HG03342 (cell line): ENCODE measurements at regions not wholly inside any gene's neighbourhood (a gene's known extent, or its start where the extent isn't known, plus 50 kb on each side); places are given as distances from the start of the nearest gene placed in this dataset.

ENCODE experiments used
- ATAC-seq: cut with Tn5 transposase; IDR thresholded peaks from one replicate; pipeline ENCODE4 v1.9.1; 2021; ENCODE audit warnings: mild to moderate bottlenecking, moderate library complexity; ENCODE audit not compliant: unreplicated experiment

DNA sequence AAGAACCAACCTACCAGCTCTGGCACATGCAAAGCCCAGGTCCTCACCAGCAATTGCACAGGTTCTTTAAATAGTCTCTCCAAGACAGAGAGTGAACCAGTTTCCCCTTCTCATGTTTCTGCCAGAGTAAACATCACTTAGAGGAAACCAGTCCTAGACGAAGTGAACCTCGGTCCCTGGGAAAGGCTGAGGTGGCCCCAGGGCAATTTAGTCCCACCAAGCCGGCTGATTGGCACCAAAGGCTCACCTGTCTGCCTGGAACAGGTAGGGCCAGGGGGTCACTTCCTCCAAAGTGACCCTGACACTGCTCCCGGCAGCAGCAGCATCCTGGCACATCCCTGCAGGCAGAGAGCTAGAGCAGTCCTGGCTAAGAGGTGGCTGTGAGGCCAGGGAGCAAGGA lies 122.9 kb upstream of the ZNF507 start:
- ATAC-seq: no peak

DNA sequence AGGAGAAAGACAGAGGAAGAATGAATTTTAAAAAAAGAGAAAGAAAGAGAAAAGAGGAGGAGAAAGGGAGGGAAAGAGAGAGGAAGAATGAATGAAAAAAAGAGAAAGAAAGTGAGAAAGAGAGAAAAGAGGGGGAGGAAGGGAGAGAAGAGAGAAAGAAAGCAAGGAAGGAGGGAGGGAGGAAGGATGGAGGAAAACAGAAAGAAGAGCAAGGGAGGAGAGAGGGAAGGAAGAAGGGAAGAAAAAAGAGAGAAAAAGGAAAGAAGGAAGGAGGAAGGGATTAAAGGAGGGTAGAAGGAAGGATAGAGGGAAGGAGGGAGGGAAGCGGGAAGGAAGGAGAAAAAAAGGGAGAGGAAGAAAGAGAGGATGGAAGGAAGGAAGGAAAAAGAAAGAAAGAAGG lies 122.3 kb upstream of the ZNF507 start:
- no peak for ATAC-seq

DNA sequence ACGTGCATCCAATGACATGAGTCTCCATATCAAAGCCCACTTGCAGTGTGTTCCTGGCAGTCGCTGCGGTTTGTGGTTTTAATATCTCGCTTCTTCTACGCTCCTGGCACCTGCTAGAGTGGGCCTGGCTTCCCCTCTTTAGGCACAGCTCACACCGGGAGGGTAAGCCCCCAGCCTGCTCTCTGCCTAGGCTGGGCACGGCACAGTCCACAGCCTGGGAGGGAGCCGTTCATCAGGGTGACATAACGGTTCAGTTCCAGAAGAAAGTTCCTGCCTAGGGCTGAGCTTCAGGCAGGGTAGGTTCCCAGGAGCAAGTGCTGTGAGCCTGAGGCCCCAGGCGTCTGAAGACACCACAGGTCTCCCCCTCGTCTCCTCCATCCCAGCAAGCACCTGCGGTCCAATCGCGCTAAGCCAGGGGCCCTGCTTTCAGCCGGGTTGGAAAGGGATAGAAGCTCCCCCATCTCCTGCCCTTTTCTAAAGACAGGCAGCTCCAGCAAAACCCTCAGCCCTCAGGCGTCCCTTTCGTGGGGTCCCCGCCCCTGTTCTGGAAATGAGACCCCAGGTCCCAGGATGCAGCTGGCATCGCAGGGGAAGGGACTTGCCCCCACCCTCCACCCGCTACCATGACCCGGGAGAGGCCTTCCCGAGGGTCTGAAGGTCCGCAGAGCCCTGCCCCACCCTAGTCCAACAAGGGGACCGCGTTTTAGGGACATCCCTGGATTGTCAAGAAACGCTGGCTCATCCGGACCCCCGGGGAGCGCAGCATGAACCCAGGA lies 121.6 kb upstream of the ZNF507 start:
- ATAC-seq: no peak

DNA sequence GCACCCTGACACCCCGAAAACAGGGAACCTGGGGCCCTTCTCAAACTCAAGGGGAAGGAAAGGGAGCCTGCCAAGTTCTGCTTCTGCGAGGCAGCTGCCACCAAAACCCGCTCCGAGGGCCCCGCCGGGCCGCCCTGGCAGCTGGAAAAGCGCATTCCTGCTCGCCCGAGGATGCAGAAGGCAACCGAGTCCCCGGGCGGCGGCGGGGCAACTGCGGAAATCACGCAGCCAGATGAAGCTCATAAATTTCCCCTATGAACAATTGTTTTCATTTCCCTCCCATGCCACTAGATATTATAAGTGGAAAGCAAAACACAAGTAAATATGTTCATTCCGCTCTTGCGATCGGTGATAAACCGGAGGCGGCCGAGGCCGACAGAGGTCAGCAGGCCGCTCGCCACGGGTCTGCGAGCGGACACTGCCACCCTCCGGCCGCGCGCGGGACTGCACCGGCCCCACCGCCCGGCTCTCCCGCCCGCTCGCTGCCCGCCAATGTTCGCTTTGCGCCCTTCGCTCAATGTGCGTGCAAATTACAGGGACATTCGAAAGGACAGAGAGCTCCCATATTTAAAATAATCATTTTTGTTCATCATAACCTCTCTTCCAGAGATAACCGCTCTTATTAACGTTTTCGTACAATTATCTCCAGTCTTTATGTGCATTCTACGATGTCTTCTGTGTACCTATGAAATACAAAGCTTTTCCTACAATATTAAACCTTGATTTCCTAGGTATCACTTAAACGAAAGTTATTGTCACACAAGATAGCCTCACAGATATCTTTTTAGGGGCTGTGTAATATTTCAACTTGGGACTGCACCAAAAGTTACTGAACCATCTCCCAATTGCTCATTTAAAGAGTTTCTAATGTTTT lies 120.8 kb upstream of the ZNF507 start:
- peak; percentile 52 for ATAC-seq

DNA sequence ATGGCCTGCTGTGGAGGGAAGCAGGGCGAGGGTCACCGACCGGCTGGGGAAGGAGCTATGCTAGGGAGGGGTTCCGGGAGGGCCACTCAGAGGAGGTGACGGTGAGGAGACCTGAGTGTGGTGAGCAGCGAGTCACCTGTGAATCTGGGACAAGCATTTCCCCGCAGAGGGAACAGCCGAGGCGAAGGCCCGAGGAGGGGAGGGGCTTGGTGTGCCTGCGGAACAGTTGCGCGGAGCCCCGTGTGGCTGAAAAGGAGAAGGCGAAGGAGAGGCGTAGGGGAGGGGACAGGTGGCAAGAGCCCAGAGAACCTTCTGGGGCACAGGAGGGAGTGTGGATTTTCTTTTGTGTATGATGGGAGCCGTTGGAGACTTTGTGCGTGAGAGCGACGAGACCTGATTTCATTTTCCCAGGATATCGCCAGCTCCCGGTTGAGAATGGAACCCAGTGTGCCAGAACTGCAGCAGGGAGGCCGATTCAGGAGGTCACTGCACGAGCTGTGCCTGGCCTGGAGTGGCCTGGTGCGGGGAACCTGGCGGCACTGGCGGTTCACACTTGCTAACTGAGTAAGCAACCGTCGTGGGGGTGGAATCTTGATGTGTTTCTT lies 117.7 kb upstream of the ZNF507 start:
- no peak for ATAC-seq

DNA sequence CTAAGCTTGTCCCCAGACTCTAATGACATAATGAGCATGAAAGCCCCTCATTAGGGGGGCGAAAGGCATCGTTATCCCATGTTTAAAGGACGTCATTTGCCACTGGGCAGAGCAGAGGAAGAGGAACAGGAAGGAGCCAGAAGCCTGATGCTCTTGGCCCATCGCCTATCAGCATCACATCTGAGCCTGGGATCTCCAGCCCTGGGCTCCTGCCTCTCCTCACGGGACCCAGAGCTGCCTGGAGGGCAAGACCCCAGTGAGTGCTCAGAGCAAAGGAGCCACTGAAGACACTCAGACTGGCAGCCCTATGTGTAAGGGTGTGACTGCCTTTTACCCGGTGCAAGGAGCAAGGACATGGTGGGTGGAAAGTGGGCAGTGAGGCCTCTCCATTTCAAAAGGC lies 115.0 kb upstream of the ZNF507 start:
- no peak for ATAC-seq

DNA sequence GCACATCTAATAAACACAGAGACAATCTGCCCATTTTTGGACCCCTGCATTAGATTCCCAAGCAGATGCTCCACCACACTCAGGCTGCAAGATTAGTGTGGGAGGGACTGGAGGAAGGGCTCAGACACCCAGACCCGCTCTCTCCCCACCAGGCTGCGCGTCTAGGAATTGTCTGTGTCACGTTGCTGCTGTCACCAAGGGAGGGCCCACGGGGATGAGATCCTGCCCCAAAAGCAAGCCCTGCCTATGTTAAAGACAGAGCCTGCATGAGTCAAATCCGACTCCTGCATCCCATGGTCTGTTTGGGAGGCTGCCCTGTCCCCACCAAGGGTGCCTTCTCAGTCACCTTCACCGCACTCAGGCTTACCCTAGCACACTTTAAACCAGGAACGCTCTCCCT lies 114.4 kb upstream of the ZNF507 start:
- no peak for ATAC-seq

DNA sequence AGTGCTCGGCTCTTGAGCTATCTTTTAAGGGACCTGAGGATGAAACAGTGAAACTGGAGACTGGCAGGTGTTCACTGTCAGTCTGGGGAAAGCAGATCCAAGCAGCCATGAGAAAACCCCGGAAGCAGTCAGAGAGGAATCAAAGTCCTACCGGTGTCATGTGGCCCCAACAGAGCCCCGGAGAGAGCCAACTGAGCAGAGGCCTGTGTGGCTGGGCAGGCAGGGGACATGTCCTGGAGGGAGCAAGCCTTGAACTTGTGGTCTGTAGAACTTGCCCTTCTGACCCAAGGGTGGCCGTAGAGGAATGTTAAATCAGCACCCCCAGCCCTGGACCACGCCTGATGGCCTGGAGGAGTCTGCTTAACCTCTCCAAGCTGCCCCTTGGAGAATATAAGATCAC lies 113.7 kb upstream of the ZNF507 start:
- no peak for ATAC-seq

DNA sequence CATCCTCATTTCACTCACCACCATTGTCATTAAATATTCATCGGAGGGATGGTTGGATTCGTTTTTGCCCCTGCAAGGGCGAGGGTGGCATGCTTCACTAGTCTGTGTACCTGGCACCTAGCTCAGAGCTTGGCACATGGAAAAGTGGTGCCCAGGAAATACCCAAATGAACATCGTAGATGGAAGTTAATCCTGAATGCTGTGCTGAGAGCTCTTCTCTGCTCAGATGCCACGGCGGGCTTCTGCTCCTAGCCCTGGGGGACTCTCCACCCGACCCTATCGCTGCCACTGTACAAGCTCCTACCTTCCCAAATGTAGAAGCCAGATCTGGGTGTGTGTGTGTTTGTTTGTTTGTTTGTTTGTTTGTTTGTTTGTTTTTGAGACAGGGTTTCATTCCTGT lies 113.0 kb upstream of the ZNF507 start:
- ATAC-seq: no peak

DNA sequence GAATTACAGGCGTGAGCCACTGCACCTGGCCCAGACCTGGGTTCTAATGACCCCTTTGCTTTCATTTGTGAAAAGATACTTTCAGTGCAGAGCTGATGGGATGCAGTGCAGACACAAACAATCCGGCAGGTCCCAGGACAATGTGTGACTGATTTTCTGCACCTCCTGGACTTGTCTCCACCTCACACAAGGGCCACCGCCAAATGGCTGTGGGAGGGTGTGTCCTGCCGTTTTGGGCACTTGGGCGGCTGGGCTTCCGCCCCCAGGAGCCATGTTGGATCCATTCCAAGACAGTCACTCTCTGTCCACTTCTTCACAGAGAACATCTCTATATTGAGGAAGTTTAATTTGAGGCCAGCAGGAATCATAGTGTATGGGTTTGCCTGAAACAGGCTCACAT lies 112.3 kb upstream of the ZNF507 start:
- ATAC-seq: no peak

DNA sequence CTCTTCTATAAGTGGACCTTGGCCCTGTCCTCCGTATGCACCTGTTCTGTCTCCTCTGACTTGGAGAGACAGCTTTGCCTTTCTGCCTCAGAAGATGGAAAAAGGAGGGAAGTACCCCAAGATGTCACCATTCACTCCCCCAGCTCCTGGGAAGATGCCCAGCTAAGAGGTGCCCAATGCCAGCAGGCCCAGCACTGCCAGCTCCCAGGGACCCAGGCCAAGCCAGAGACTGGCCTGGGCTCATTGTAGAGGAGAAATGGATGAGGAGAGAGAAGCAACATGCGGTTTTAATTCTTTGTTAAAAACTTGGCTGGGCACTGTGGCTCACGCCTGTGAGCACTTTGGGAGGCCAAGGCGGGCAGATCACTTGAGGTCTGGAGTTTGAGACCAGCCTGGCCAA lies 111.5 kb upstream of the ZNF507 start:
- no peak for ATAC-seq

DNA sequence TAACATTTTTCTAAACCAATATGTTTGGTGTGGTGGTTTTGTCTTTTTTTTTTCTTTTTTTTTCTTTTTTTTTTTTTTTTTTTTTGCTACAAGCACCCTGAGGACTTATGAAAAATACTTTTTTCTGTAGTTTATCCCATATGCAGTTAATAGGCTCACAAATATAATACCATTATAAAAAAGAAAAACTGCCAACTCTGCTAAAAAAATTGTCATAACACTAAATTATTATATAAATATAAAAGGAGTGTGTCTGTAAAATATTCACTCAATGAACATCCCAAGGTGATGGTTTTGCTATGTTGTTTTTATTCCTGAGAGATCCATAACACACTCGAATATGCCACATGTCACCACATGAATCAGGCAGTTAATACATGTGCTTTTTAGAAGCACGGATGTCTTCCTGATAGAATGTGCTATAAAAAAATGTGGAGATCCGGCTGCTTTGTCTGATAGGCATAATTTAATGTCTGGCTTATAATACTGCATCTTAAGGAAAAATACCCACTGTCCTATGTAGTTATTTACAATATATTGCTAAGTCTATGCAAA lies 110.7 kb upstream of the ZNF507 start:
- ATAC-seq: no peak

DNA sequence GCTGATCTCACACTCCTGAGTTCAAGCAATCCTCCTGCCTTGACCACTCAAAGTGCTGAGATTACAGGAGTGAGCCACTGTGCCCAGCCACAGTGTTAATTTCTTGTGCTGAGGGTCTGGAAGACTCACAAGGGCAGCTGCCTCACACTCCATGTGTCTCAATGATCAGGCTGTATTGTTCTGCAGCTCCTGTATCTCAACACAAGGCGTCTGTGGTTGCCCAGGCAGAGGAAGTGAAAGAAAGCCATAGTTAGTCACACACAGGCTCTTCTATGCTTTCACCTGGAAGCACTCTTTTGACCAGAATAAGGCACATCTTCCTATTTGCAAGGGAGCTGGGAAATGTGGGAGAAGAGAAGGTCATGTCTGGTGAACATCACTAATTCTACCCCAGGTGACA lies 107.3 kb upstream of the ZNF507 start:
- ATAC-seq: peak; percentile 62

DNA sequence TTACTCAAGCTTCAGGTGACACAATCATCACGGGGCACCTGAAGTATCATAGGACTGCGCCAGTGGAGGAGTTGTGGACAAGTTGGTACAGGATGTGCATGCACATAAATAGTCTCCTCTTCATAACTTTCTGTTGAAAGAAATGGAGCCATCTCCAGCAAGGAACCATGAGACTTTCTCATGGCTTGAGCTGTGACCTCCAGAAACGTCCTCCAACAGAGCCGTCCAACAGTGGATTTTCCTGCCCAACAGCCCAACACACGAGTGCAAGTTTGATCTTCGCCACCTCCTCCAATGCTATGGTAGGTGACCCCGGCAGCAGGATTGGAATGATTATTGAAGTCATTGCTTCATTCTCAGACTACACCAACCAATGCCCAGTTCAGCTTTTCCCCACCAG lies 105.1 kb upstream of the ZNF507 start:
- ATAC-seq: no peak

DNA sequence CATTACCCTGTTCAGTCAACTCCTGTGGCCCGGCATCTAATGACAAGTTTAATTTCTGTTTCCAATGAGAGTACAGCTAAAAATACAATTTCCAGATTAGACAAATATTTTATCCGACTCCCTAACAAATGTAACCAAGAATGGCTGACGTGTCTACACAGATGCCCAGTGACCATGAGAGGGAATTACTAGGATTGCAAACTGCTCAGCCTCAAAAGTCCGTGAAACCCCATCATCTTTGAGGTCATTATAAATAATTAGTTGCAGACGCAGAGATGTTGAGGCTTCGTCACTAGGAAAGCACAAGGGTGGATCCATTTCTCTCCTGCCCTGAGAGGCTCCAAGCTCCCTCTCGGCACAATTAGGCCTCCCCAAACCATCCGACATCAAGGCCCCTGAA lies 104.1 kb upstream of the ZNF507 start:
- no peak for ATAC-seq

DNA sequence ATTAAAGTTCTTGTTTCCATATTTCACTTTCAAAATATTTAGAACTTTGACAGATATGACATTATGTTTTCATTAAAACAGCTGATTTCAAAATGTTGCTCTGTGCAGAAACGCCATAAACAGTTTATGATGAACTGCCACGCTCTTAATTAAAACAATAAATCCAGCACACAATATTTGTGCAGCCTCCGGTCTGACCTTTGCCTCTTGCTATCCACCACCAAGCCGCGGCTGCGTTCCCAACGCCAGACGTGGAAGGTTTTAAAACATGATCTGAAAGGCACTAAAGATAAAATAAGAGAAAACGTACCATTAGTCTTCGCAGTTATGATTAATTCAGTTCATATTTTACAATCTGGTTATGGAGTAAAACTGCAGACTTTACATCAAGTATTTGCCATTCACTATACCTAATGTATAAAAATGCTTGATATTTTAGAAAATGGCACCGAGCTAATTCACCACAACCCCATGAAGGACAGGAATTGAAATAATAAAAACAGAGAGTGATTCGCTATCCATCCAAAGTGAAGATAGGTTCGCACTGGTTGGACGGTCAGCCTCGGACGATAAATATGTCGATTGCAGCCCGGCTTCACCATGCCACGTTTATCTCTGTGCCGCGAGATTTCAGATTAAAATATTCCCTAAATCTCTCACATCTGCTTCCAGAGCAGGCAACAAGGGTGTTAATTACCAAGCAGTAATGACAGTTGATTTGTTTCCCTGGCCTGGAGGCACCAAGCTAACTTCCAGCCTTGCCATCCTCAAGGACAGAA lies 103.3 kb upstream of the ZNF507 start:
- no peak for ATAC-seq

DNA sequence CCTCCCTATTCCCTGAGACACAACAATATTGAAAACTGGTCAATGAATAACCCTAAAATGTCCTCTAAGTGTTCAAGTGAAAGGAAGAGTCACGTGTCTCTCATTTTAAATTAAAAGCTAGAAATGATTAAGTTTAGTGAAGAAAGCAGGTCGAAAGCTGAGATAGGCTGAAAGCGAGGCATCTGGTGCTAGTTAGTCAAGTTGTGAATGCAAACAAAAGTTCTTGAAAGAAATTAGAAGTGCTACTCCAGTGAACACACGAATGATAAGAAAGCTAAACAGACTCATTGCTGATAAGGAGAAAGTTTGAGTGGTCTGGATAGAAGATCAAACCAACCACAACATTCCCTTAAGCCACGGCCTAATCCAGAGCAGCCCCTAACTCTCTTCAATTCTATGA lies 99.4 kb upstream of the ZNF507 start:
- ATAC-seq: no peak

DNA sequence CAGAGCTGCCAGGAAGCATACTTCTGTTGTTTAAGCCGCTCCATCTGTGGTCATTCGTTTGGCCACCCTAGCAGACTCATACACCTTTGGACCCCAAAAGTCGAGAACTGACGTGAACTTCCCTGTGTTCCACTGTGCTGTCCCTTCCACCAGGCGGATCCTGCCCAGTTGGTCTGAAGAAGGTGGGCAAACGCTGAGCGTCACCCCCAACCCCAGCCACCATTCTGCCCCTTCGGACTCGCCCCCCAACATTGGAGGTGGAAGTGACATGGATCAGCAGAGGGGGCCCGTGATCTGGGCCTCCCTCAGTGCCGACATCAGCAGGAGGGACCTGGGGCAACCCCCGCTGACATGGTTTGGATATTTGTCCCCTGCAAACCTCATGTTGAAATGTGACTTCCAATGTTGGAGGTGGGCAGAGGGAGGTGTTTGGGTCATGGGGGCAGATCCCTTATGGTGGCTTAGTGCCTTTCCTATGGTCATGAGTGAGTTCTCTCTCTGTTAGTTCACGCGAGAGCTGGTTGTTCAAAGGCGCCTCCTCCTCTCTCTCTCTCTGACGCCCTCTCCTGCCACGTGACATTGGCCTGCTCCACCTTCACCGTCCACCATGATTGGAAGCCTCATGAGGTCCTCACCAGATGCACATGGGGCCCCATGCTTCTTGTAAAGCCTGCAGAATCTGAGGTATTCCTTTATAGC lies 93.6 kb upstream of the ZNF507 start:
- ATAC-seq: no peak

DNA sequence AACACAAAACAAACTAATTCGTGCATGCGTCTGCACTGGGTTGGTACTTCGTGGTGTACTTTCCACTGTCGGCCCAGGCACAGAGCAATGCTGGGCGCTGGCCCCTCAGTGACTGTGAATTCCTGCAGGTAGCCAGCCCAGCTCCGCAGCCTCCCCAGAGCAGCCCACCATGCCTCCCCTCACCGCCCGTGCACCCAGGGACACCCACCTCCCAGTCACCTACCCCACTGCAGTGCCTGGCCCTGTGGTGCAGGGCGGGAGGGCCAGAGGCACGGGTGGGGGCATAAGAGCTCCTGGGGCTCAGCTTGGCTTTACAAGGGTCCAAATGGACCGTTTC lies 93.1 kb upstream of the ZNF507 start:
- no peak for ATAC-seq
